ENCODE measurements at regions not wholly inside any gene's neighbourhood (a gene's known extent, or its start where the extent isn't known, plus 50 kb on each side); places are given as distances from the start of the nearest gene placed in this dataset.
"Not testable (repeated sequence)": the region's sequence is repeated elsewhere in the genome, so short reads cannot be mapped to it uniquely, and the experiment has no call there.

DNA sequence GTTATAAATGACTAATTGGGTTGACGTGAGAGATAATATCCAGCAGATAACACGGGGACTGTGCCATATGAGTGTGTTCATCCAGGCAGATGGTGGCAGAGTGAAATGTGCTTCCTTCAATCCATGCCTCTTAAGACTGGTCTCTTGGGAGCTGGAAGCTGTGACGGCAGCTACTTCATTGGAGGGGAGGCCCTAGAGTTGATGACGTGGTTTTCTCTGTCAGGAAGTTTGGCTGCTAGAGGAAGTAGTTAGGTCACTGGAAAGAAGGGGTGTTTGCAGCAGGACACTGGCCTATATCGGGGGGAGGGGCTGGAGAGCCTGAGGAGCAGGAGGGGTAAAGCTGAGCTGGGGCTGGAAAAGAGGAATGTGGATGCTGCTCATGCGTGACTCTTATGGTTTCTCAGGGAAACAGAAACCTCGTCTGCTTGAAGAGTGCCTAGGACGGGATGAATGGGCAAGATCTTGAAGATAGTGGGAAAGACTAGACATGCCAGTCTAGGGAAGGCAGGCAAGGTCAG is 3051.6 kb downstream of the RPIA start:
- not testable (repeated sequence) for DNase-seq (ENCODE audit: low read depth in 2 of 2)

DNA sequence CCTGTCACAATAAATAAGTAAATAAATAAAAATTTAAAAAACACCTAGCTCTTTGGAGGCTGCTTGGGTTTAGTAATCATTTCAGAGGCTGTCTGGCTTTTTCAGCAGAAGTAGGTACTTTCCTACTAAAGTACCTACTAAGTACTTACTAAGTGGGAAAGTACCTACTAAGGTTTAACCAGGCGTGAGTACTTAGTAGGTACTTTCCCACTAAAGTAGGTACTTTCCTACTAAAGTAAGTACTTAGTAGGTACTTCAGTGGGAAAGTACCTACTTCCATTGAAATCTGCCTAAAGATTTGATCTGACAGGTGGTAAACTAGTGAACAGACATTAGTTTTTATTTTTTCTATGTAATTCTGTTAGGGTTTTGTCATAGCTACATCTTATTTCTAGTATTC is 3052.4 kb downstream of the RPIA start:
- DNase-seq (ENCODE audit: low read depth in 2 of 2) = not testable (repeated sequence)

DNA sequence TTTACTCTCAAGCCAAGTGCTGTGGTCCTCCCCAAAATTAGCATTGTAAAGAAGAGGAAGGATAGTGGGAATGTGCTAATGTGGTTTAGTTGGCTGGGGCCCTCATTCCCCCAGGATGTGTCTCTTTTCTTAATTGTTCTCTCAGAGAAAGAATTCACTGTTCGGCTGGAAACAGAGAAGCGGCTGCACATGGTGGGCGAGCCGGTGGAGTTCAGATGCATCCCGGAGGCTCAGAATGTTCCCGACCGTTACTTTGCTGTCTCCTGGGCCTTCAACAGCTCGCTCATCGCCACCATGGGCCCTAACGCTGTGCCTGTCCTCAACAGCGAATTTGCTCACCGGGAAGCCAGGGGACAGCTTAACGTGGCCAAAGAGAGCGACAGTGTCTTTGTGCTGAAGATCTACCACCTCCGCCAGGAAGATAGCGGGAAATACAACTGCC is 3053.2 kb downstream of the RPIA start:
- DNase-seq (ENCODE audit: low read depth in 2 of 2) = not testable (repeated sequence)

DNA sequence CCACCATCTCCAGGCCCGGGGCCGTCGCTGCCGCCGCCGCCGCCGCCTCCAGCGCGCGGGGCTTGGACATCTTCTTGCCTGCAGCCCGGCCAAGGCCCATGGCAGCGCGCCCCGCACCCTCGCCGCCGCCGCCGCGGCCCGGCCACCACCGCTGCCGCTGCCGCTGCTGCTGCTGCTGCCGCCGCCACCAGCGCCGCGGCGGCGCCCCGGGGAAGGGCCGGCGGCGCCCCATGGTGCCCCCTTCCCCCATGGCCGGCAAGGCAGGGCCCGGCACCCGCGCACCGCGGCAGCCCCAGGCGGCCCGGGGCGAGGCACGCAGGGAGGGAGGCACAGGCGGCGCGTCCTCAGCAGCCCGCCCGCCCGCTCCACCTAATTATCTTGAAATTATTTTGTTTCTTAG is 3057.4 kb downstream of the RPIA start:
- DNase-seq (ENCODE audit: low read depth in 2 of 2) = no peak

DNA sequence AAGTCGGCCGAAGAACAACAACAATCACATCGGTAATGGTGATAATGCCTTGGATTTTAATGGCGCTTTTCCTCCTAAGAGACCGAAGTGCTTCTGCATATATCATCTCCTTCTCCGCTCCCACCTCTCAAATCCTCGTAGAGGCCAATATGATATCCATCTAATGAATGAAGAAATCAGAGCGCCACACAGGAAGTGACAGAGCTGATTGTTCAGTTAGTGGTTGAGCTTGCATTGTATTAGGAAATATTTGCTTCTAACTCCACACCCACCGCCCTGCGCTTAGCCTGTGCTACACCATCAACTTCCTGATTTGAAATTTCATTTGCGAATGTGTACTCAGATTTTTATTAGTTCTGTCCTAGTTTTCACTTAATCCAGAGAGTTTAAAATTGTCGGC is 3058.2 kb downstream of the RPIA start:
- not testable (repeated sequence) for DNase-seq (ENCODE audit: low read depth in 2 of 2)

DNA sequence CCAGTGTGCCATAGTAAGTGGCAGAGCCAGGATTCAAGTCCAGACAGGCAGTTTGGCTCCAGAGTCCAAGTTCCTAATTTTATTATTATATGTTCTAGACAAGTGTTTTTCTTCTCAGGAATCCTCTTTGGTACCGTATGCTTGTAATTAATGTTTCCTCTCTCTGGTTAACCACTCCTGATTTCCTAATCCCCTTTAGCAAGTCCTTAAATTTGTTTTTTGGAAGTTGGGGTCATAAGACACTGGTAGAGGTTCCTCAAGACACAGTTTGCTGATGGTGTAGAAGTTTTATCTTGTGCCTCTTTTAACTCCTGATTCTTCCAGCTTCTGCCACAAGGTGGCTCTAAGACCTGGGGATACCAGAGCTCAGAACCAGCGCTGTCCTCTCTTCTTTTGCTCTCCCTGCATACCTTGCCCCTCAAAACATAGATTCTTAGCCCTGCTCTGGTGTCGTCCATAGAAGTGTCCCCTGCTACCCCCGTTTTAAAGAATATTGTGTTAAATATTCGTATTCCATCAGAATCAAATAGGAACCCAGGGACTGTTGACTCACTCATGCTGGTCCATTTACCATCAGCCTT is 3068.0 kb downstream of the RPIA start:
- not testable (repeated sequence) for DNase-seq (ENCODE audit: low read depth in 2 of 2)

DNA sequence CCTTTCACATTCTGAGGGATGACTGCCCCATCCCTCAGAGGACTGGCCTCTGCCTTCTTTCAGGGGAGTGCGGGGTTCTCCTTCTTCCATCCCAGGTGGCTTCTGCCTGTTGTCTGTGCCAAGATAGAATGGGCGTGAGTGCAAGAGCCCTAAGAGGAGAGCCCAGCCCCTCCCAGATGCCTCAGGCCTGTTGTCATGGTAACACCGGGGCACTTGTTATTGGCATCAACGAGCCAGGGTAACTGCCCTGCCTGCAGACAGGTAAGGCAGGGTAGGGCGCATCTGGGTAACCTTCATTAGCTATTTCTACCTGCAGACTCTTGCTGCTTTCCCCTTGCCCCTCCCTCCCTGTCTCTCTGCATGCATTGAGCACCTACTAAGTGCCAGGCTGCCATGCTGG is 3069.2 kb downstream of the RPIA start:
- not testable (repeated sequence) for DNase-seq (ENCODE audit: low read depth in 2 of 2)

DNA sequence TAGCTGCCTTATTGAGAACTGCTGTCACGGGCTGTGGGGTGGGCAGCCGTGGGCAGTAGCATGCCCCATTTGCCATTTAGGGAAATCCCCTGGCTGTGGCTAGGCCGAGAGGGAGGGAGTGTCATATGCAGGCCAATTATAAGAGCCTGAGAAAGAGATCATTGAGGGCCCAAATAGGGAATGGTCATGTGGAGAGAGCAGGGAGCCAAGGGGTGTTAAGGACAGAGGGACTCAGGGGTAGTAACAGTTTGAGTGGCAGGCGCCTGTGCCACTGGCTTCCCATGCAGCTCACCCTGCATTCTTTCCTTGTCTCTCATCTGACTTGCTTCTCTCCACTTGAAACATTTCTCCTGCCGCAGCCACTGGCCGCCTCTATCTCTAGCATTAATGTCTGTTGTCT is 3070.8 kb downstream of the RPIA start:
- DNase-seq (ENCODE audit: low read depth in 2 of 2) = not testable (repeated sequence)

DNA sequence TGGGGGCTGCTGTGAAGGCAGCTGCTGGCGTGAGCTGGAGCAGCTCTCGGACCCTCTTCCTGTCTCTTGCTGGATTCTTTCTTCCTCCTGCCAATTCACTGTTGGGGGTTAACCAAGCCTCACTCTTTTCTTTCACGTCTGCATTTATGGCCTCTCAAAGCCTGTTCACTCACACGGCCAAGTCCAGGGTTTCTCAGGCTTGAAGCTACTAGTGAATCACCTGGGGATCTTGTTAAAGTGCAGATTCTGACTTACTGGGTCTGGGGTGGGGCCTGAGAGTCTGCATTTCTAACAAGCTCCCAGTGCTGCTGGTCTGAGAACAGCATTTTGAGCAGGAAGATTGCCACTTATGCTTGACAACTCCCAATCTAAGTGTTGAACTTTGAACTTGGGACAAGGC is 3072.2 kb downstream of the RPIA start:
- not testable (repeated sequence) for DNase-seq (ENCODE audit: low read depth in 2 of 2)

DNA sequence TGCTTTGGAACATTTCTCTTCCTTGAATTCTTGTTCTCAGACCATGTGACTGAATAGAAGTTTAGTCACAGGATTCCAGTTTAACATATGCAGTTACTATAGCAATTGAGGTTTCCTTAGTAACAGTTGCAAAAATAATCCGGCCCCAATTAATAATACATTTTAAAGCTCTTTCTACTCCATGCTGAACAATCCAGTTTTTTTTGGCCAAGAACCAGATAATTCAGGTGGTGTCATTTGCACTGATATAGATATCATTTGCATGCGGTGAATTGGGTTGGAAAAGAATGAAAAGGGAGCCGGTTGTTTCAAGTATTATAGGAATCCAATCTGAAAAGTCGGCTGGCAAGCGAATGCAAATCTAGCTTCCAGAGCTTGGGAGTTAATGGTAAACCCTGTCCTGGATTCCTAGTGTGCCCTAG is 3073.1 kb downstream of the RPIA start:
- not testable (repeated sequence) for DNase-seq (ENCODE audit: low read depth in 2 of 2)

DNA sequence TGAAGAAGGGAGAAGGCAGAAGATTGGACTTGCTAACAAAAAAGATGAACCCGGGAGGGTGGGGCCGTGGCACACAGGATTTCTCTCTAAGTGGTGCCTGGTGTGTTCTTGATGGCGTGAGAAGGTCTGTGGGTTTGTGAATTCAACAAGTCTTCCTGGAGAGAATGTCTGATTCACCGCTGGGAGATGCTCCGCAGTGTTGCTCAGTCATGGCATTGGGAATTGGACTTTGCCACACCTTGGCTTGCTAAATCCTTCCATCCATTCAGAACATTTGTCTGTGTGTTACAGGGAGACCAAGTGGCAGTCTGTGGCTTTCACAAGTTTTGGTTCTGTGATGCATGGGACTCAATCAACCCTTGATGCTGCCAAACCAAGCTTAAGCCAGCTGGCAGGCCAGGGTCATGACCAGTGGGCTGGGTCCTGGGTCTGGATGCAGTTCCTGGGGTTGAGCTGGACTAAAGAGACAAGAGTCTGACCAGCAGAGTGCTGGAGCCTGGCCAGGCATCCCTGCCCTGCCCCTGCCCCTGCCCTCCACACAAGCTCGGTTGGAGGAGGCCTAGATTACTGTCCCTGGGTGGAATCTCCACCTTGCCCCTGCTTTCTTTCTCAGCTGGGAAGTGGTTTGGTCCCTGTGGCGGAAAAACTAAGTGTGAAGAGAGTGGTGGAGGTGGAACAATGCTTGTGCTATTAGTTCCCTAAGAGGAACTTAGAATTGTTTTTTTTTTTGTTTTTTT is 3073.7 kb downstream of the RPIA start:
- DNase-seq (ENCODE audit: low read depth in 2 of 2) = not testable (repeated sequence)

DNA sequence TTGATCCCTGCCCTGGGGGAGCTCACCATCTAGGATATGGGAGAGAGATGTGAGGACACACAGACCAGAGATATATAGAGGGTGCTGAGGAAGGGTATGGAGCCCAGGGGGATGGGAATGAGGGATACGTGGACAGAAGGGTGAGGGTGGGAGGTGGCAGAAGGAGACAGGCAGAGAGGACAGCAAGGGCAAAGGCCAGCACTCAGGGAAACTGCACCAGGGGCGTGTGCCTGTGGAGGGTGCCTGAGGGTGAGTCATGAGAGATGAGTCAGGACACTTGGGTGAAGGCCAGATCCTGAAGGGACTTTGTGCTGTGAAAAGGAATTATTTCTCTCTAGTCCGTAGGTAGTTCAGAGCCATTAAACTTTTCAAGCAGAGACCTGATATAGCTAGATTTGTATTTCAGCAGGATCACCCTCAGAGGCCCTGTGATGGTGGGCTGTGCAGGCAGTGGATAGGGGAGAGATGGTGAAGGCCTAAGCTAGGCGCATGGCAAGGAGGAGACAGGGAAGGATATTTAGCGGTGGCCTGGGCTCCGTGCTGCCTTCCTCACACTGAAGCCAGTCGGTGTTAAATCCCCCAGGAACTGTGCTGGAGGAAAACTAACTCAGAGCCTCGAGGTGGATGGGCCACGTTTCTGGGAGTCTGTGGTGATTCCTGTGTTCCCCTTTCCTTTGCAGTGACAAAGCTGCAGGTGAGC is 3075.0 kb downstream of the RPIA start:
- not testable (repeated sequence) for DNase-seq (ENCODE audit: low read depth in 2 of 2)

DNA sequence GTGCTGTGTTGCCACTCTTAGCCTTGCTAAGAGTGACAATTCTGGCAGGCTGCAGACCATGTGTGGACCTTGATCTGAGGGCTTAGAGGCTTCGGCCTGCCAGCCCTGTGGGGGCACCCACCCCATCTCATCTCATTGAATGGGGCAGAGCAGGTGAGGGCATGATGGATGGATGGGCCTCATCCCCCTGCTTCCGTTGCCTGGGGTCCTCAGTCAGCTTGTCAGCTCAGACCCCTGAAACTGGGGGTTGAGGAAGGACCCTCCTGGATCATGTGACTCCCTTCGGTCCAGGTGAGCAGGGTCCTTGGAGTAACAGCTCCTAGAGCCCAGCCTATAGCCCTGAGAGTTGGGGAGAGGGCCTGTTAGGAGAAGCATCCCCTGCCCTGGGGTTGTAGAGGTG is 3076.8 kb downstream of the RPIA start:
- not testable (repeated sequence) for DNase-seq (ENCODE audit: low read depth in 2 of 2)

DNA sequence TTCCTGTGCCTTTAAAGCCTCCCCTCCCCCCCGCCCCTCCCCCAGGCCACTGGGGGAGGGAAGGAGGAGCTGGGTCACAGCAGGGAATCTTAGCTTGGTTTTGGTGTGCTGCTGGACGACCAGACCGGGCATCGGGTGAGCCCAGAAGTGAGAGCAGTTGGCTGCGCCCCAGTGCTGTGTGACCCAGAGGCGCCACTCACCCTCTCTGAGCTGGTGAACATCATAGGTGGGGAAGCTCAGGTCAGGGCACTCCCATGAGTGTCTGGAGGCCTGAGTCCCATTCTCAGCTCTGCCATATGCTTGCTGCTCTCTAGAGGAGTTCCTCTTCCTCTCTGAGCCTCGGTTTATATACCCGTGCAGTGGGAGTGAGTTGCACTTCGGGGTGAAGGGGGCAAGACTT is 3077.5 kb downstream of the RPIA start:
- DNase-seq (ENCODE audit: low read depth in 2 of 2) = not testable (repeated sequence)

DNA sequence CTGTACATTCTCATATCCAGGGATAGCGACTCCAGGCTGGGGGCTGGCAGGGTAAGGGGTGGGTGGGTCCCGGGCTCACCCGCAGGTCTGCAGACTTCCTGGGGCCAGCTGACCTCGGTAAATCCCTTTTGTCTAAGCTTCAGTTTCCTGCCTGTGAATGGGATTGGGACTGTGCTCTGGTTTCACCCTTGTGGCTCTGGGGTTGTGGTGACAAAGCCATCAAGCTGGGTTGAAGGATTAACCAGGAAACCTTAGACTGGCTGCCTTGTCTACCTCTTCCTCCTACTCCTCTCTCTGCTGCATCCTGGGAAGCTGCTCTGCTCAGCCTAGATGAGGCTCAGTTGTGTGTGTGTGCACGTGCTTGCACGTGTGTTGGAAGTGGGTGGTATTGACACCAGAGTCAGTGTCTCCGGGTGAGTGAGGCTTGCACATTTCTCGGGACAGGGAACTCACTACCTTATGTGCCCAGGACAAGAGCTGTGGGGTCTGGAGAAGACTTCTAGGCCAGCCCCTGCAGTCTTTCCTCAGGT is 3078.6 kb downstream of the RPIA start:
- DNase-seq (ENCODE audit: low read depth in 2 of 2) = not testable (repeated sequence)

DNA sequence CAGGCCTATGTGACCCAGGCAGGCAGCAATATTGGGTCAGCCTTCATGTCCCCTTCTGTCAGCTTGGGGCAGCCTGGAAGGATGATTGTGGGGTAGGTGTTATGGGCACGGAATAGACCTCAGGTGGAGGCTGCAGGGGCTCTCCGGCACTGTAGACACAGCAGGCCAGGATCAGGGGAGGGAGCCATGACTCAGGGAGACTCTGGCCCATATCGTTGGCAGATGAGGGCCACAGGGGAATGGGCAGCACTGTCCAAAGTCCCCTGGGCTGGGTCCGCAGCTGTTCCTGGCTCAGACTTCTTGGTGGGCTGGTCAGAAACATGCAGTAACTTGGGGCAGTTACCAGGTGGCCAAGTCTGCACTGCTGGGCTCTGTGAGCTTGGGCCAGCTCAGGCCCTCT is 3080.1 kb downstream of the RPIA start:
- DNase-seq (ENCODE audit: low read depth in 2 of 2) = not testable (repeated sequence)

DNA sequence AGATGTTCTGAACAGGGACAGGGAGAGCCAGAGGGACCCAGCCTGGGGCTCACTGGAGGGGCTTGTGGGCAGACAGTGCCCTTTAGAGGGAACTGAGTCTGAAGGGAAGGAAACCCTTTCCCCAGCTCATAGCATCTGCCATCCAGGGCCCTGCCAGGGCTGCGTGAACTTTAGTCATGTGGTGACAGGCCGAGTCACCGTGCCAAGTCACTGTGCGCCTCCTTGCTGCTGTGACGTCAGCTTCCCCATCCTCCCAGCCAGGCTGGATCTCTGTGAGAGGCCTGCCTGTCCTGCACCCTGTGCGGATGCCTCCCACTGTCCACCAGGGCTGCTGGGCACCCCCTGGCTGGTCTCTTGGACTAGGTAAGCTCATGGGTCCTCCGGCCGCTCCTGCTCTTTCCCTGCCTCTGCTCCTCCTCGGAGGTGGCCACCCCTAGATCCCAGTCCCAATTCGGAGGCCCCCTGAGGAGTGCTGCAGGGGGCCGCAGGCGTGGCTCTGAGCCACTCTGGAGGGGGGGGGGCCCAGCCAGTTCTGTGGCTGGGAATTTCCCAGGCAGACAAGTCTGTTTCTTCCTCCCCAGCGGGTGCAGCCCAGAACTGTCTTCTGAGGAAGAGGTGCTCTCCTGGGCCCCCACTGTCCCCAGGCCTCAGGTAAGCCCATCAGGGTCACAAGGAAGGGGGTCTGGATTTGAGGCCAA is 3080.9 kb downstream of the RPIA start:
- not testable (repeated sequence) for DNase-seq (ENCODE audit: low read depth in 2 of 2)

DNA sequence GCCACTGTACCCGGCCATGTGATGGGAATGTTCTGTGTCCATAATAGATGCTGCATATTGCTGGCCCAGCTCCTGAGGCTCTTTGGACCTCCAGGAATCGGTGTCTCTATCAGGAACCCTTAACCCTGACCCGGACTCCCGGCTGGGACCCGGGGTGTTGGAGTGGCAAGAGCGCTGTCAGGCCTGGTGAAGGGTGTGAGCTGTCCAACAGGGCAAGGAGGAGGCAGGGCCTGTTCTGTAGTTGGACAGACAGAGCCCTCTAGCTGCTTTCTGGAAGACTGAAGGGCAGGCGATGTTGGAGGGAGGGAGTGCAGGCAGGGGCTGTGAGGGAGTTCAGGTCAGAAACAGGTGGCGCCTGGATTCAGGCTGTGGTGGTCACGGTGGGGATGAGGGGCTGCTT is 3082.3 kb downstream of the RPIA start:
- DNase-seq (ENCODE audit: low read depth in 2 of 2) = not testable (repeated sequence)

DNA sequence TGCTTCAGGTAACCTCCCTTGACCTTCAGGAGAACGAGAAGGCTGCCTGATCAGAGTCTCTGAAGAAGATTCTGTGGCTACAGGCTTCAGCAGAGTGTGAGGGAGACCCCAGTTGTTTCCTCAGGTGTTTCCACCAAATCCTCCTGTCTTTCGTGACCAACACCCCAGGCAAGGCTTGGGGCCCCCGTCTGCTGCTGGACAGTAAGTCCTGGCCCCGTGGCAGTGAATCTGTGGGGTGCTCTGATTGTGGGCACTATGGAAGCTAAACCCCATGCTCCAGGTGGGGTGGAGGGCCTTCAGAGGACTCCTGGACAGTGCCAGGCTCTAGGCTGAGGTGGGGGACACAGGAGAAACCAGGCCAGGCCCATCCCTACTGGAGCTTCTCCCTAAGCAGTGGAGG is 3083.7 kb downstream of the RPIA start:
- DNase-seq (ENCODE audit: low read depth in 2 of 2) = not testable (repeated sequence)

DNA sequence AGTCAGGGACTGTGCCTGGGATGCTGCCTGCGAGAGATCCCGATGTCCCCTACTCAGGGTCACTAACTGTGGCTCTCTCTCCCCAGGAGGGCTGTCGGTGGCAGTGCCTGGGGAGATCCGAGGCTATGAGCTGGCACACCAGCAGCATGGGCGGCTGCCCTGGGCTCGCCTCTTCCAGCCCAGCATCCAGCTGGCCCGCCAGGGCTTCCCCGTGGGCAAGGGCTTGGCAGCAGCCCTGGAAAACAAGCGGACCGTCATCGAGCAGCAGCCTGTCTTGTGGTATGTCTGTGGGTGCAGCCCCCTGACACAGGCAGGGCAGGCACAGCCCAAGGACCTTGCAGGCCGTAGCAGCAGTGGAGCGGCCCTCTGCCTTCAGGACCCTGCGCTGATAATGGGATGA is 3088.9 kb downstream of the RPIA start:
- not testable (repeated sequence) for DNase-seq (ENCODE audit: low read depth in 2 of 2)

DNA sequence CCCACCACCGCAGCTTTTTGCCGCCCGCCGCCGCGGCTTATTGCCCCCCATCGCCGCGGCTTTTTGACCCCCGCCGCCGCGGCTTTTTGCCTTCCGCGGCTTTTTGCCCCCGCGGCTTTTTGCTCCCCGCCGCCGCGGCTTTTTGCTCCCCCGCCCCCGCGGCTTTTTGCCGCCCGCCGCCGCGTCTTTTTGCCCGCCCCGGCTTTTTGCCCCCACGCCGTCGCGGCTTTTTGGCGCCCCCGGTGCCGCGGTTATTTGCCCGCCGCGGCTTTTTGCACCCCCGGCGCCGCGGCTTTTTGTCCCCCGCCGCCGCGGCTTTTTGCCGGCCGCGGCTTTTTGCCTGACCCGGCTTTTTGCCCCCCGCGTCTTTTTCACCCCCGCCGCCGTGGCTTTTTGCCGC is 3061.8 kb upstream of the TEKT4 start:
- peak in 1 of 2 donors; percentile 0 for DNase-seq (ENCODE audit: low read depth in 2 of 2)

All from stimulated activated CD8-positive, alpha-beta memory T cell treated with anti-CD3 and anti-CD28 coated beads, Interleukin-7, amount 100 ng/mL, for 4 hours (primary cell).